HG02973 (cell line): ENCODE measurements at regions not wholly inside any gene's neighbourhood (a gene's known extent, or its start where the extent isn't known, plus 50 kb on each side); places are given as distances from the start of the nearest gene placed in this dataset.
A peak's percentile ranks its signal among the peaks of the same experiment; 100 is the strongest.

Experiments used
- ATAC-seq: cut with Tn5 transposase; IDR thresholded peaks from one replicate; pipeline ENCODE4 v1.9.1; 2021; ENCODE audit warnings: moderate library complexity; ENCODE audit not compliant: unreplicated experiment

- ATAC-seq = no peak
Observed at GRCh38 chr3:148075771-148076716, 621.7 kb upstream of the AGTR1 start.

GRCh38 chr3:148077318-148077923, 620.3 kb upstream of the AGTR1 start:
- ATAC-seq = peak; percentile 51

GRCh38 chr3:148077965-148078364, 619.7 kb upstream of the AGTR1 start:
- ATAC-seq = no peak

GRCh38 chr3:148078658-148079057, 619.0 kb upstream of the AGTR1 start:
- no peak for ATAC-seq

- ATAC-seq = no peak
Observed at GRCh38 chr3:148079370-148079769, 618.3 kb upstream of the AGTR1 start.

GRCh38 chr3:148081926-148082325, 615.8 kb upstream of the AGTR1 start:
- ATAC-seq = no peak

GRCh38 chr3:148082506-148083280, 615.0 kb upstream of the AGTR1 start:
- ATAC-seq = no peak

- ATAC-seq = no peak
Observed at GRCh38 chr3:148083526-148084182, 614.0 kb upstream of the AGTR1 start.

- peak; percentile 80 for ATAC-seq
Observed at GRCh38 chr3:148084931-148085330, 612.8 kb upstream of the AGTR1 start.

- ATAC-seq = no peak
Observed at GRCh38 chr3:148087601-148088371, 609.9 kb upstream of the AGTR1 start.

GRCh38 chr3:148089171-148089570, 608.5 kb upstream of the AGTR1 start:
- no peak for ATAC-seq

- ATAC-seq = no peak
Observed at GRCh38 chr3:148090156-148090555, 607.5 kb upstream of the AGTR1 start.

GRCh38 chr3:148092624-148093347, 604.9 kb upstream of the AGTR1 start:
- ATAC-seq = no peak

- no peak for ATAC-seq
Observed at GRCh38 chr3:148093753-148094152, 604.0 kb upstream of the AGTR1 start.

GRCh38 chr3:148095962-148096361, 601.7 kb upstream of the AGTR1 start:
- ATAC-seq = no peak

- ATAC-seq = no peak
Observed at GRCh38 chr3:148100476-148100875, 597.2 kb upstream of the AGTR1 start.

- no peak for ATAC-seq
Observed at GRCh38 chr3:148101061-148101460, 596.6 kb upstream of the AGTR1 start.

GRCh38 chr3:148102156-148102555, 595.5 kb upstream of the AGTR1 start:
- no peak for ATAC-seq

- ATAC-seq = no peak
Observed at GRCh38 chr3:148106062-148106461, 591.6 kb upstream of the AGTR1 start.

GRCh38 chr3:148126956-148127355, 570.7 kb upstream of the AGTR1 start:
- ATAC-seq = no peak
